SK-N-MC (cell line): ENCODE measurements at regions not wholly inside any gene's neighbourhood (a gene's known extent, or its start where the extent isn't known, plus 50 kb on each side); places are given as distances from the start of the nearest gene placed in this dataset.

Experiments
- EZH2 ChIP-seq: fragments of 200-600 bp; sonication (generic); IDR thresholded peaks from one replicate; pipeline ENCODE4 v1.6.1; 2017; ENCODE audit warnings: antibody characterized with exemption
- POLR2AphosphoS5 ChIP-seq: IDR thresholded peaks from 2 replicates; pipeline ENCODE4 v1.6.1; 2012; ENCODE audit warnings: mild to moderate bottlenecking, low read depth, low read length, borderline replicate concordance

- TF ChIP-seq POLR2AphosphoS5: no peak
- no peak for TF ChIP-seq EZH2
Measured at GRCh38 chr15:53189860-53190259, 399.7 kb upstream of the ONECUT1 start.
